Neural progenitor cell (in vitro differentiated cells): ENCODE measurements at regions not wholly inside any gene's neighbourhood (a gene's known extent, or its start where the extent isn't known, plus 50 kb on each side); places are given as distances from the start of the nearest gene placed in this dataset.

ENCODE experiments used
- EZH2 ChIP-seq: fragments of 200-600 bp; sonication (generic); IDR thresholded peaks from 2 replicates; pipeline ENCODE4 v1.6.1; 2017; ENCODE audit warnings: antibody characterized with exemption, mild to moderate bottlenecking, moderate library complexity
- EZH2phosphoT487 ChIP-seq: fragments of 200-600 bp; sonication (generic); IDR thresholded peaks from 2 replicates; pipeline ENCODE4 v1.6.1; 2017; ENCODE audit warnings: antibody characterized with exemption
- TF ChIP-seq, protein P1 (sequence below): fragments of 200-600 bp; sonication (generic); IDR thresholded peaks from 2 replicates; pipeline ENCODE4 v1.5.1; 2017; ENCODE audit warnings: antibody characterized with exemption, mild to moderate bottlenecking

DNA sequence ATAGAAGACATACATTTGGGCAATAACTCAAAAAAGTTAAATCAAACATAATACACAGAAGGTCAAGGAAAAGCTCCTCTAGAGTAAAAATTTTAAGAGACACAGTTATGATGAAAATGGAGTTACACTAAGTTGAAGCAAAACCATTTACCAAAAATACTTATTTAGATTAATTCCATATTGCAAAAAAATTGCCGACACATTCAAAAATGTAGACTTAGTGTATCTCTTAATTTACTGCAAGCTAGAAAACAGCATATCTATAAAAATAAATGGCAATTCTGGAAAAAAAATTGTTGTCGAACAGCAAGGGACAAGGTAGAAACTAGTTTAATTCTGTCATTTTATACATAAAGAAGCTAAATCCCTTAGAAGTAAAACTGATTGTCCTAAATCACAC is 248.7 kb upstream of the KIF2B start:
- TF ChIP-seq, protein P1, sequence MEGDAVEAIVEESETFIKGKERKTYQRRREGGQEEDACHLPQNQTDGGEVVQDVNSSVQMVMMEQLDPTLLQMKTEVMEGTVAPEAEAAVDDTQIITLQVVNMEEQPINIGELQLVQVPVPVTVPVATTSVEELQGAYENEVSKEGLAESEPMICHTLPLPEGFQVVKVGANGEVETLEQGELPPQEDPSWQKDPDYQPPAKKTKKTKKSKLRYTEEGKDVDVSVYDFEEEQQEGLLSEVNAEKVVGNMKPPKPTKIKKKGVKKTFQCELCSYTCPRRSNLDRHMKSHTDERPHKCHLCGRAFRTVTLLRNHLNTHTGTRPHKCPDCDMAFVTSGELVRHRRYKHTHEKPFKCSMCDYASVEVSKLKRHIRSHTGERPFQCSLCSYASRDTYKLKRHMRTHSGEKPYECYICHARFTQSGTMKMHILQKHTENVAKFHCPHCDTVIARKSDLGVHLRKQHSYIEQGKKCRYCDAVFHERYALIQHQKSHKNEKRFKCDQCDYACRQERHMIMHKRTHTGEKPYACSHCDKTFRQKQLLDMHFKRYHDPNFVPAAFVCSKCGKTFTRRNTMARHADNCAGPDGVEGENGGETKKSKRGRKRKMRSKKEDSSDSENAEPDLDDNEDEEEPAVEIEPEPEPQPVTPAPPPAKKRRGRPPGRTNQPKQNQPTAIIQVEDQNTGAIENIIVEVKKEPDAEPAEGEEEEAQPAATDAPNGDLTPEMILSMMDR: no peak
- TF ChIP-seq EZH2 (no peak), EZH2phosphoT487 (no peak)
